ENCODE measurements at regions not wholly inside any gene's neighbourhood (a gene's known extent, or its start where the extent isn't known, plus 50 kb on each side); places are given as distances from the start of the nearest gene placed in this dataset.
A peak's percentile ranks its signal among the peaks of the same experiment; 100 is the strongest.

- DNase-seq (ENCODE audit: low spot score) = no peak
These were observed 874.1 kb downstream of the GRM8 start for GRCh38 chr7:126378642-126379041.

- no peak for DNase-seq (ENCODE audit: low spot score)
These were observed 882.6 kb downstream of the GRM8 start for GRCh38 chr7:126370038-126370668.

- DNase-seq (ENCODE audit: low spot score) = no peak
These were observed 890.0 kb downstream of the GRM8 start for GRCh38 chr7:126362746-126363145.

GRCh38 chr7:126361183-126361582, 891.6 kb downstream of the GRM8 start:
- DNase-seq (ENCODE audit: low spot score) = no peak

- DNase-seq (ENCODE audit: low spot score) = no peak
These were observed 912.9 kb downstream of the GRM8 start for GRCh38 chr7:126339813-126340212.

GRCh38 chr7:126305671-126306070, 947.1 kb downstream of the GRM8 start:
- DNase-seq (ENCODE audit: low spot score) = no peak

- DNase-seq (ENCODE audit: low spot score) = no peak
These were observed 948.8 kb downstream of the GRM8 start for GRCh38 chr7:126303926-126304325.

- no peak for DNase-seq (ENCODE audit: low spot score)
These were observed 950.1 kb downstream of the GRM8 start for GRCh38 chr7:126302639-126303038.

GRCh38 chr7:126286317-126286716, 966.4 kb downstream of the GRM8 start:
- DNase-seq (ENCODE audit: low spot score) = no peak

GRCh38 chr7:126236261-126236660, 1016.5 kb downstream of the GRM8 start:
- DNase-seq (ENCODE audit: low spot score) = no peak

GRCh38 chr7:126228356-126229061, 1024.2 kb downstream of the GRM8 start:
- DNase-seq (ENCODE audit: low spot score) = no peak

GRCh38 chr7:126227643-126228042, 1025.1 kb downstream of the GRM8 start:
- no peak for DNase-seq (ENCODE audit: low spot score)

- no peak for DNase-seq (ENCODE audit: low spot score)
These were observed 1025.7 kb downstream of the GRM8 start for GRCh38 chr7:126227055-126227454.

GRCh38 chr7:126223729-126224128, 1029.0 kb downstream of the GRM8 start:
- no peak for DNase-seq (ENCODE audit: low spot score)

- no peak for DNase-seq (ENCODE audit: low spot score)
These were observed 1030.0 kb downstream of the GRM8 start for GRCh38 chr7:126222782-126223181.

- DNase-seq (ENCODE audit: low spot score) = no peak
These were observed 1037.0 kb downstream of the GRM8 start for GRCh38 chr7:126215785-126216184.

GRCh38 chr7:126213876-126214275, 1038.9 kb downstream of the GRM8 start:
- no peak for DNase-seq (ENCODE audit: low spot score)

GRCh38 chr7:126211875-126212274, 1040.9 kb downstream of the GRM8 start:
- DNase-seq (ENCODE audit: low spot score) = peak; percentile 3

- DNase-seq (ENCODE audit: low spot score) = no peak
These were observed 1042.0 kb downstream of the GRM8 start for GRCh38 chr7:126210707-126211106.

GRCh38 chr7:126203185-126203584, 1049.6 kb downstream of the GRM8 start:
- DNase-seq (ENCODE audit: low spot score) = no peak

GRCh38 chr7:126202177-126202576, 1050.6 kb downstream of the GRM8 start:
- no peak for DNase-seq (ENCODE audit: low spot score)

GRCh38 chr7:126185959-126186580, 1066.7 kb downstream of the GRM8 start:
- DNase-seq (ENCODE audit: low spot score) = no peak

- DNase-seq (ENCODE audit: low spot score) = no peak
These were observed 1072.8 kb downstream of the GRM8 start for GRCh38 chr7:126179916-126180315.

Measured in kidney tubule cell (primary cell).